ENCODE measurements at regions not wholly inside any gene's neighbourhood (a gene's known extent, or its start where the extent isn't known, plus 50 kb on each side); places are given as distances from the start of the nearest gene placed in this dataset.

- H3K27ac ChIP-seq (ENCODE audit: low read depth, low read length, severe bottlenecking): no peak overlapping the region
- no peaks in the 10 kb centered on the region for H3K9me3 ChIP-seq (ENCODE audit: control insufficient read depth, low read length)
- H3K4me3 ChIP-seq (ENCODE audit: extremely low read depth, insufficient read depth, low read length, poor library complexity, severe bottlenecking): no peak overlapping the region
- no peaks in the 10 kb centered on the region for H3K4me1 ChIP-seq (ENCODE audit: control insufficient read depth, insufficient read depth, low read length, poor library complexity, severe bottlenecking)
- WGBS, 2 experiments (ENCODE audit: insufficient coverage in 2 of 2): no CpG with 5 or more reads among the region's 6 CpGs
- no peaks in the 10 kb centered on the region for H3K36me3 ChIP-seq (ENCODE audit: control insufficient read depth, insufficient read depth, low read length)
Observed at GRCh38 chr6:94065707-94066337, 646.5 kb upstream of the EPHA7 start.

DNA sequence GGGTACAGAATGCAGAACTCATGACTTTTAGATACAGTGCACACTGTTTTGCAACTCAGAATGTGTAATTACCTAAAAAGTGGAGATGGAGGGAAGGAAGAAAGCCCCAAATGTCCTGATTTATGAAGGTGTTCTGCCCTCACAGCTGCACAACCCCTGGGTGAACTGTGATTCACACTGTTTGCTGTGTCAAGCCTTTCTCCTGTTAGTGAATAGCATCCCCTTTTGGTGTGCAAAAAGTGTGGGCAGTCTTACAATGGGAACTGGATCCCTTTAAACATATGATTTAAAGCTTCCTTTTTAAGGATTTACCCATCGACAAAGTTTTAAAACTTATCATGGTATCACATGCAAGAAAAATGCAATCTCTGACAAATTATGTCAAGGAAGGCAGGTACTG, 633.4 kb upstream of the EPHA7 start:
- 20% methylated on average over 1 of the region's 1 CpG; no CpG with 5 or more reads in 1 of the 2 experiments for WGBS, 2 experiments (ENCODE audit: insufficient coverage in 2 of 2)

DNA sequence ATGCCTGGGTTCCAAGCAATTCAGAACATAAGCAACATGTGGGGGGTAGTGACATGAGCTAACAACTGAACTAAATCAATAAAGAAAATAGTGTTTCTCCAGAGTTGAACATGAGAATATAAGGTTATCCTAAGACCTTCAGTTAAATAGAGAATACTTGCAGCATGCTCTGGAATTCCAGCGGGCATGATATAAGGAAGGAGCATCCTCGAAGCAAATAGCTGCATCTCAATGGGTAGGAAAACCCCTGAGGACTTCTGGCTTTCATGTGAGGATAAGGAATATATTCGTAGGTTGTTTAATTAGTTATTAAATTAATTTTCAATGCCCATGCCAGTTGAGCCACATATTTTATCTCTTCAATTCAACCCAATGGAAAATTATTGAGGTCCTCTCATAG, 631.2 kb upstream of the EPHA7 start:
- H3K9me3 ChIP-seq (ENCODE audit: control insufficient read depth, low read length): no peaks in the 10 kb centered on the region
- no peaks in the 10 kb centered on the region for H3K4me1 ChIP-seq (ENCODE audit: control insufficient read depth, insufficient read depth, low read length, poor library complexity, severe bottlenecking)
- H3K27ac ChIP-seq (ENCODE audit: low read depth, low read length, severe bottlenecking): no peak overlapping the region
- H3K36me3 ChIP-seq (ENCODE audit: control insufficient read depth, insufficient read depth, low read length): no peaks in the 10 kb centered on the region
- no peak overlapping the region for H3K4me3 ChIP-seq (ENCODE audit: extremely low read depth, insufficient read depth, low read length, poor library complexity, severe bottlenecking)
- no CpG with 5 or more reads among the region's 3 CpGs for WGBS, 2 experiments (ENCODE audit: insufficient coverage in 2 of 2)

More for the DNA sequence above, 633.4 kb upstream of the EPHA7 start:
- Histone ChIP-seq H3K36me3 (ENCODE audit: control insufficient read depth, insufficient read depth, low read length) (no peaks in the 10 kb centered on the region), H3K9me3 (ENCODE audit: control insufficient read depth, low read length) (no peaks in the 10 kb centered on the region), H3K4me3 (ENCODE audit: extremely low read depth, insufficient read depth, low read length, poor library complexity, severe bottlenecking) (no peak overlapping the region), H3K4me1 (ENCODE audit: control insufficient read depth, insufficient read depth, low read length, poor library complexity, severe bottlenecking) (no peaks in the 10 kb centered on the region), H3K27ac (ENCODE audit: low read depth, low read length, severe bottlenecking) (no peak overlapping the region)

DNA sequence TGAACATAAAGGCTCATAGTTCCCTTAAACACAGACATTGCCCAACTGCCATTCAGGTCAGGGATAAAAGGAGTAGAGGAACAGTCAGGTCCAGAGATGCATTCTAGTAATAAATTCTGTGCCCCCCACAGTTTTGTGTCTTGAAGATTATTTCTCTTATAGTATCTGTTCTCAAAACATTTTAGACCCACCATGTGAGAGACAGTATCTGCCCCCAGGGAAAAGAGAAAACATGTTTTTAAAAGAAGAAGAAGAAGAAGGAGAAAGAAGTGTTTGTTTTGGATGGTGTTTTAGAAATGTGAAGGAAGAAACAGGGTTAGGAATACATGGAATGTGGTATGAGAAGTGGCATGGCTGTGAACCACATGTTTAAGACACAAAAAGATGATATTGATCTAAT, 629.6 kb upstream of the EPHA7 start:
- Histone ChIP-seq H3K4me1 (ENCODE audit: control insufficient read depth, insufficient read depth, low read length, poor library complexity, severe bottlenecking) (peaks cover 8% of the 10 kb centered on the region), H3K9me3 (ENCODE audit: control insufficient read depth, low read length) (no peaks in the 10 kb centered on the region), H3K4me3 (ENCODE audit: extremely low read depth, insufficient read depth, low read length, poor library complexity, severe bottlenecking) (no peak overlapping the region), H3K36me3 (ENCODE audit: control insufficient read depth, insufficient read depth, low read length) (no peaks in the 10 kb centered on the region), H3K27ac (ENCODE audit: low read depth, low read length, severe bottlenecking) (no peak overlapping the region)

DNA sequence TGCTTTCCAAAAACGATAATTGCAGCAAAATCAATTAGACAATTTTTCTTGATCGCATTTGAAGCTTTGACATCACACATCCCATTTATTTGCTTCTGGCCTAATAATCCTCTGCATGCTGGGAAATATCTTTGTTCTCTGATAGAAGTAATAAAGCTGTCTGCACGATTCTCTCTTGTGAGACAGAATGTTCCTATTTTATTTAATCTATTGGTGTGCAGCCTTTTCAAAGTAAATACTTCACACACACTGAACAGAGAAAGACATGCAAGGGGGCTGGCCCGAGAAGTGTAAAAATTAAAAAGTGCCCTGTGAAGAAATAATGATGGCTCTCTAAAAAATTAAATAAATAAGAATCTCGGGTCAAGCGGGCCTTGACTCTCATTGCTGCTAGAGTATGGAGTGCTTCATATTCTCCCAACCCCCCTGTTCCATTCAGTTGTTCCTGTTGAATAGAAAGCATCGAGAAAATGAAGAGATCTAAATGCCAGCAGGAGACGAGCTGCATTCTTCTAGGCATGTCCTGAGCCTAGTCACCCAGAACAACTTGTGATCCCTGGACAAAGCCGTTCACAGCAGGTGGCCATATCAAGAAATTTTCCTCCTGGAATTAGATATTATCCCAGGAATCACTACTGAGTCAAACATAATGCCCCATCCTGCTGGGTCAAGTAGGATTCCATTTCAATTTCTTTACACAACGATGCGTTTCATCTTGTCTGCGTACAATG, 625.9 kb upstream of the EPHA7 start:
- Histone ChIP-seq H3K9me3 (ENCODE audit: control insufficient read depth, low read length) (no peaks in the 10 kb centered on the region), H3K27ac (ENCODE audit: low read depth, low read length, severe bottlenecking) (no peak overlapping the region), H3K4me3 (ENCODE audit: extremely low read depth, insufficient read depth, low read length, poor library complexity, severe bottlenecking) (no peak overlapping the region), H3K4me1 (ENCODE audit: control insufficient read depth, insufficient read depth, low read length, poor library complexity, severe bottlenecking) (peaks cover 8% of the 10 kb centered on the region), H3K36me3 (ENCODE audit: control insufficient read depth, insufficient read depth, low read length) (no peaks in the 10 kb centered on the region)
- WGBS, 2 experiments (ENCODE audit: insufficient coverage in 2 of 2): 48% methylated on average over 6 to 7 of the region's 12 CpGs

GRCh38 chr6:94041945-94042709, 622.8 kb upstream of the EPHA7 start:
- no peaks in the 10 kb centered on the region for H3K36me3 ChIP-seq (ENCODE audit: control insufficient read depth, insufficient read depth, low read length)
- 93 to 100% methylated on average over 1 to 2 of the region's 3 CpGs for WGBS, 2 experiments (ENCODE audit: insufficient coverage in 2 of 2)
- no peak overlapping the region for H3K27ac ChIP-seq (ENCODE audit: low read depth, low read length, severe bottlenecking)
- no peak overlapping the region for H3K4me3 ChIP-seq (ENCODE audit: extremely low read depth, insufficient read depth, low read length, poor library complexity, severe bottlenecking)
- H3K9me3 ChIP-seq (ENCODE audit: control insufficient read depth, low read length): peaks cover 6% of the 10 kb centered on the region
- H3K4me1 ChIP-seq (ENCODE audit: control insufficient read depth, insufficient read depth, low read length, poor library complexity, severe bottlenecking): peaks cover 8% of the 10 kb centered on the region

DNA sequence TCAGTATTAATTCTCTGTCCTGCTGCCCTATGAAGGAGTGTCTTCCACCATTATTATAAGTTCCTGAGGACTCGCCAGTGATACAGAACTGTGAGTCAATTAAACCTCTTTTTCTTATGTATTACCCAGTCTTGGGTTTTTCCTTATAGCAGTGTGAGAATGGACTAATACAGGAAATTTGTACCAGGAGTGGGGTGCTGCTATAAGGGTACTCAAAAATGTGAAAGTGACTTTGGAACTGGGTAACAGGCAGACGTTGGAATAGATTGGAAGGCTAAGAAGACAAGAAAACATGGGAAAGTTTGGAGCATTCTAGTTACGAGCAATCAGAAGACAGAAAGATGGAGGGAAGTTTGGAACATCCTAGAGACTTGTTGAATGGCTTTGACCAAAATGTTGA, 616.7 kb upstream of the EPHA7 start:
- Histone ChIP-seq H3K27ac (ENCODE audit: low read depth, low read length, severe bottlenecking) (no peak overlapping the region), H3K4me1 (ENCODE audit: control insufficient read depth, insufficient read depth, low read length, poor library complexity, severe bottlenecking) (no peaks in the 10 kb centered on the region), H3K4me3 (ENCODE audit: extremely low read depth, insufficient read depth, low read length, poor library complexity, severe bottlenecking) (no peak overlapping the region), H3K9me3 (ENCODE audit: control insufficient read depth, low read length) (peaks cover 22% of the 10 kb centered on the region), H3K36me3 (ENCODE audit: control insufficient read depth, insufficient read depth, low read length) (no peaks in the 10 kb centered on the region)
- 80 to 83% methylated on average over 2 to 3 of the region's 3 CpGs for WGBS, 2 experiments (ENCODE audit: insufficient coverage in 2 of 2)

DNA sequence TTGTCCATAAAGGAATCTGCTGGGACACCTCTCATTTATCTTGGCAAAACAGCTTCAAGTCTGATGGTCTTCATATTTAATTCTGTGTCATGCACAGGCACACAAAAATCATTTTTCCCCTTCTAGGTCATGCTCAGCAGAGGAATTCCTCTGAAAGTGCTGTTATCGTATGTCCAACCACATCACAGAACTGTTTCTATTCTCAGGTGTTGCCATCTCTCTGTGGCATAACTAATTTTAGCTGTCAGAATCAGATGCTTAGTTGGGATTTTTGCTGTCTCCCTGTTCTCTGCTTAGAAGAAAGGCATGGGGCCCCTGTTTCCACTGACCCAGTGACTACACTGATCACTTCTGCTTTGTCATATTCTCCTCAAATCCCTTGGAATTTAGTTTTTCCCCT, 608.0 kb upstream of the EPHA7 start:
- Histone ChIP-seq H3K36me3 (ENCODE audit: control insufficient read depth, insufficient read depth, low read length) (no peaks in the 10 kb centered on the region), H3K9me3 (ENCODE audit: control insufficient read depth, low read length) (no peaks in the 10 kb centered on the region), H3K4me3 (ENCODE audit: extremely low read depth, insufficient read depth, low read length, poor library complexity, severe bottlenecking) (no peak overlapping the region), H3K4me1 (ENCODE audit: control insufficient read depth, insufficient read depth, low read length, poor library complexity, severe bottlenecking) (no peaks in the 10 kb centered on the region), H3K27ac (ENCODE audit: low read depth, low read length, severe bottlenecking) (no peak overlapping the region)
- 88% methylated on average over 1 of the region's 1 CpG; no CpG with 5 or more reads in 1 of the 2 experiments for WGBS, 2 experiments (ENCODE audit: insufficient coverage in 2 of 2)

DNA sequence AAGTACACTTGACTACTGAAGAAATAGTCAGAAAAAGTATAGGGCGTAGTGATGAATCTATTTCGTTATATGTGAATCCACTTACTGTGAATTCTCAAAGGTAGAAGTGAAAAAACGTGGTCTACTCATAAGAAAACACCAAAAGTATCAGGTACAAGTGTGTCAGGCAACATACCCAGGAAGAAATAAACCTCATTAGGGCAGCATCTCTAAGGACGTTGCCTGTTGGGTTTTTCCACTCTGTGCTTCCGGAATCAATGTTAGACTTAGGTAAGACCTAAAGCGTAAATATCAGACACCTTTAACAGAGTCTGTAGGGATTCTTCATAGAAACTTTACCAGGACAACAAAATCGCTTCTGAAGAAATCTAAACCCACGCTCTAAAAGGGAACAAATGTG, 607.2 kb upstream of the EPHA7 start:
- Histone ChIP-seq H3K27ac (ENCODE audit: low read depth, low read length, severe bottlenecking) (no peak overlapping the region), H3K4me1 (ENCODE audit: control insufficient read depth, insufficient read depth, low read length, poor library complexity, severe bottlenecking) (no peaks in the 10 kb centered on the region), H3K4me3 (ENCODE audit: extremely low read depth, insufficient read depth, low read length, poor library complexity, severe bottlenecking) (no peak overlapping the region), H3K36me3 (ENCODE audit: control insufficient read depth, insufficient read depth, low read length) (no peaks in the 10 kb centered on the region), H3K9me3 (ENCODE audit: control insufficient read depth, low read length) (no peaks in the 10 kb centered on the region)
- 72 to 81% methylated on average over 2 to 4 of the region's 8 CpGs for WGBS, 2 experiments (ENCODE audit: insufficient coverage in 2 of 2)

DNA sequence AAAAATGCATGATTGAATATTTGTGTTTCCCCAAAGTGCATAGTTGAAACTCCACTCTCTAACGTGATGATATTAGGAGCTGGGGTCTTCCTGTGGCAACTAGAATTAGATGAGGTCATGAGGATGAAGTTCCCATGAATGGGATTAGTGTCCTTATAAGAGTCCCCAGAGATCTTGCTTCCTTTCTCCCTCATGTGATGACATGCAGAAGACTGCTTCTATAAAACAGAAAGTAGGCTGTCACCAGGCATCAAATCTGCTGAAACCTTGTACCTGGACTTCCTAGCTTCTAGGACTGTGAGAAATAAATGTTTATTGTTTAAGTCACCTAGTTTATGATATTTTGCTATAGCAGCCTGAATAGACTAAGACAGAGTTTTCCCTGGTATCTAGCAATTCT, 586.5 kb upstream of the EPHA7 start:
- no peaks in the 10 kb centered on the region for H3K9me3 ChIP-seq (ENCODE audit: control insufficient read depth, low read length)
- H3K27ac ChIP-seq (ENCODE audit: low read depth, low read length, severe bottlenecking): no peak overlapping the region
- no peaks in the 10 kb centered on the region for H3K4me1 ChIP-seq (ENCODE audit: control insufficient read depth, insufficient read depth, low read length, poor library complexity, severe bottlenecking)
- no peaks in the 10 kb centered on the region for H3K36me3 ChIP-seq (ENCODE audit: control insufficient read depth, insufficient read depth, low read length)
- no peak overlapping the region for H3K4me3 ChIP-seq (ENCODE audit: extremely low read depth, insufficient read depth, low read length, poor library complexity, severe bottlenecking)
- WGBS, 2 experiments (ENCODE audit: insufficient coverage in 2 of 2): 60% methylated on average over 1 of the region's 1 CpG; no CpG with 5 or more reads in 1 of the 2 experiments

- Histone ChIP-seq H3K4me1 (ENCODE audit: control insufficient read depth, insufficient read depth, low read length, poor library complexity, severe bottlenecking) (no peaks in the 10 kb centered on the region), H3K36me3 (ENCODE audit: control insufficient read depth, insufficient read depth, low read length) (no peaks in the 10 kb centered on the region), H3K9me3 (ENCODE audit: control insufficient read depth, low read length) (no peaks in the 10 kb centered on the region), H3K27ac (ENCODE audit: low read depth, low read length, severe bottlenecking) (no peak overlapping the region), H3K4me3 (ENCODE audit: extremely low read depth, insufficient read depth, low read length, poor library complexity, severe bottlenecking) (no peak overlapping the region)
- 67 to 86% methylated on average over 1 of the region's 1 CpG for WGBS, 2 experiments (ENCODE audit: insufficient coverage in 2 of 2)
Observed at GRCh38 chr6:93992976-93993375, 573.6 kb upstream of the EPHA7 start.

Data from mesodermal cell (in vitro differentiated cells).